ENCODE measurements at regions not wholly inside any gene's neighbourhood (a gene's known extent, or its start where the extent isn't known, plus 50 kb on each side); places are given as distances from the start of the nearest gene placed in this dataset.

DNA sequence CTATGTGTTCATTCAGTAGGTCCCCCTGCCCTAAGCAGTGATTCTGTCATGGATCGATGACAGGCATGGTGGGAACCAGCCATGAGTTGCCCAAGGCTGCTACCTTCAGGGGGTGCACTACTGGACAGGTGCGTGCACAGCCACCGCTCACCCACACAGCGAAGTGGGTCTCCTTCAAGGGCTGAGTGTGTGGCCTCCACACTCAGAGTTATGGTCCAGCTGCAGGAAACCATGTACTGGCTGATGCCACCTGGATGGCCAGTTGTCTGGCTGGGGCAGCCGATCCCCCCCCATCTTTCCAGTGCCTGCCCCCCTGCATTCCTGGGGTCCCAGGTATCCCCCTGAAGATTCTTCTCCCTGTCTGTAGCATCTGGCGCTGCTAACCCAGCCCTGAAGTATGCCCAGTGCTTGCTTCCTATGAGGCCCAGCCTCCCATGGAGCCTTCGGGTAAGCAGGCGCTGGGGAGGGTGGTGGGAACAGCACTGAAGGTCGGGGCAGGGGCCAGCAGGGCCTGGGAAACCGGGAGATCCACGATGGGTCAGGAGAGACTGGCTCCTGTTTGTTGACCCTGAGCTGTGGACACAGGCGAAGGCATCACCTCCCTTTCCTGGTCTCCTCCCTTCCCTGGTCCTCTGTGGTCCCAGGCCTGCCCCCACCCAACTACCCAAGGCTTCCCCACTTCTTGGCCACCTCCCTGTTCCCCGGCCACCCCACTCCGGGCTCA is 106.0 kb downstream of the VEGFA start:
- TF ChIP-seq ATF1 (CRISPR knock-in tag; IDR thresholded peaks at IDR 0.05) (no peak), ATF1 (tag; IDR thresholded peaks at IDR 0.05) (no peak), POLR2AphosphoS5 (IDR thresholded peaks at IDR 0.05; ENCODE audit: control insufficient read depth, insufficient read depth, low read depth, low read length) (no peak), ZNF121 (CRISPR knock-in tag; conservative IDR thresholded peaks at IDR 0.05) (no peak), CHD1 (IDR thresholded peaks at IDR 0.05; ENCODE audit: low read length) (no peak), POLR2AphosphoS2 (IDR thresholded peaks at IDR 0.05; ENCODE audit: low read length) (no peak), SMC3 (conservative IDR thresholded peaks at IDR 0.05; ENCODE audit: insufficient read depth, low read depth, low read length) (no peak)
- TF ChIP-seq, protein P1, sequence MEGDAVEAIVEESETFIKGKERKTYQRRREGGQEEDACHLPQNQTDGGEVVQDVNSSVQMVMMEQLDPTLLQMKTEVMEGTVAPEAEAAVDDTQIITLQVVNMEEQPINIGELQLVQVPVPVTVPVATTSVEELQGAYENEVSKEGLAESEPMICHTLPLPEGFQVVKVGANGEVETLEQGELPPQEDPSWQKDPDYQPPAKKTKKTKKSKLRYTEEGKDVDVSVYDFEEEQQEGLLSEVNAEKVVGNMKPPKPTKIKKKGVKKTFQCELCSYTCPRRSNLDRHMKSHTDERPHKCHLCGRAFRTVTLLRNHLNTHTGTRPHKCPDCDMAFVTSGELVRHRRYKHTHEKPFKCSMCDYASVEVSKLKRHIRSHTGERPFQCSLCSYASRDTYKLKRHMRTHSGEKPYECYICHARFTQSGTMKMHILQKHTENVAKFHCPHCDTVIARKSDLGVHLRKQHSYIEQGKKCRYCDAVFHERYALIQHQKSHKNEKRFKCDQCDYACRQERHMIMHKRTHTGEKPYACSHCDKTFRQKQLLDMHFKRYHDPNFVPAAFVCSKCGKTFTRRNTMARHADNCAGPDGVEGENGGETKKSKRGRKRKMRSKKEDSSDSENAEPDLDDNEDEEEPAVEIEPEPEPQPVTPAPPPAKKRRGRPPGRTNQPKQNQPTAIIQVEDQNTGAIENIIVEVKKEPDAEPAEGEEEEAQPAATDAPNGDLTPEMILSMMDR (IDR thresholded peaks at IDR 0.05 in 2 of 3, conservative IDR thresholded peaks at IDR 0.05 in 1 of 3; ENCODE audit: insufficient read depth in 2 of 3, low read depth in 1 of 3, low read length in 3 of 3), result no peak
- TF ChIP-seq, protein P2, sequence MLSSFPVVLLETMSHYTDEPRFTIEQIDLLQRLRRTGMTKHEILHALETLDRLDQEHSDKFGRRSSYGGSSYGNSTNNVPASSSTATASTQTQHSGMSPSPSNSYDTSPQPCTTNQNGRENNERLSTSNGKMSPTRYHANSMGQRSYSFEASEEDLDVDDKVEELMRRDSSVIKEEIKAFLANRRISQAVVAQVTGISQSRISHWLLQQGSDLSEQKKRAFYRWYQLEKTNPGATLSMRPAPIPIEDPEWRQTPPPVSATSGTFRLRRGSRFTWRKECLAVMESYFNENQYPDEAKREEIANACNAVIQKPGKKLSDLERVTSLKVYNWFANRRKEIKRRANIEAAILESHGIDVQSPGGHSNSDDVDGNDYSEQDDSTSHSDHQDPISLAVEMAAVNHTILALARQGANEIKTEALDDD (IDR thresholded peaks at IDR 0.05), result no peak
- TF ChIP-seq, protein P3, sequence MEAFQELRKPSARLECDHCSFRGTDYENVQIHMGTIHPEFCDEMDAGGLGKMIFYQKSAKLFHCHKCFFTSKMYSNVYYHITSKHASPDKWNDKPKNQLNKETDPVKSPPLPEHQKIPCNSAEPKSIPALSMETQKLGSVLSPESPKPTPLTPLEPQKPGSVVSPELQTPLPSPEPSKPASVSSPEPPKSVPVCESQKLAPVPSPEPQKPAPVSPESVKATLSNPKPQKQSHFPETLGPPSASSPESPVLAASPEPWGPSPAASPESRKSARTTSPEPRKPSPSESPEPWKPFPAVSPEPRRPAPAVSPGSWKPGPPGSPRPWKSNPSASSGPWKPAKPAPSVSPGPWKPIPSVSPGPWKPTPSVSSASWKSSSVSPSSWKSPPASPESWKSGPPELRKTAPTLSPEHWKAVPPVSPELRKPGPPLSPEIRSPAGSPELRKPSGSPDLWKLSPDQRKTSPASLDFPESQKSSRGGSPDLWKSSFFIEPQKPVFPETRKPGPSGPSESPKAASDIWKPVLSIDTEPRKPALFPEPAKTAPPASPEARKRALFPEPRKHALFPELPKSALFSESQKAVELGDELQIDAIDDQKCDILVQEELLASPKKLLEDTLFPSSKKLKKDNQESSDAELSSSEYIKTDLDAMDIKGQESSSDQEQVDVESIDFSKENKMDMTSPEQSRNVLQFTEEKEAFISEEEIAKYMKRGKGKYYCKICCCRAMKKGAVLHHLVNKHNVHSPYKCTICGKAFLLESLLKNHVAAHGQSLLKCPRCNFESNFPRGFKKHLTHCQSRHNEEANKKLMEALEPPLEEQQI (IDR thresholded peaks at IDR 0.05), result no peak

Data from K562 (cell line).